NT2/D1 (cell line): ENCODE measurements at regions not wholly inside any gene's neighbourhood (a gene's known extent, or its start where the extent isn't known, plus 50 kb on each side); places are given as distances from the start of the nearest gene placed in this dataset.

Source experiments
- DNase-seq: peaks from one replicate; pipeline ENCODE4 v3.0.0-alpha.2; 2011; ENCODE audit warnings: low read depth, low spot score
- H3K27me3 ChIP-seq: 2 replicates; pipeline ENCODE4 v1.6.0; 2011; ENCODE audit warnings: mild to moderate bottlenecking; ENCODE audit not compliant: insufficient read length, insufficient read depth
- H3K36me3 ChIP-seq: 2 replicates; pipeline ENCODE4 v1.6.1; 2011; ENCODE audit warnings: mild to moderate bottlenecking, low read length, mixed read lengths; ENCODE audit not compliant: insufficient read depth, insufficient read length
- H3K4me1 ChIP-seq: 2 replicates; pipeline ENCODE4 v1.5.1; 2011; ENCODE audit not compliant: insufficient read depth, insufficient read length
- H3K4me3 ChIP-seq: 2 replicates; pipeline ENCODE4 v1.5.1; 2011; ENCODE audit warnings: low read depth; ENCODE audit not compliant: insufficient read length
- H3K9ac ChIP-seq: 2 replicates; pipeline ENCODE4 v1.6.0; 2011; ENCODE audit warnings: low read depth; ENCODE audit not compliant: insufficient read length
- H3K9me3 ChIP-seq: 2 replicates; pipeline ENCODE4 v1.5.1; 2011; ENCODE audit warnings: mild to moderate bottlenecking, low read length; ENCODE audit not compliant: insufficient read depth
- SUZ12 ChIP-seq: IDR thresholded peaks from 2 replicates; pipeline ENCODE4 v1.6.1; 2011; ENCODE audit not compliant: insufficient read length, insufficient read depth; ENCODE audit errors: extremely low read depth
- YY1 ChIP-seq: IDR thresholded peaks from 2 replicates; pipeline ENCODE4 v1.6.1; 2011; ENCODE audit not compliant: insufficient read length, insufficient read depth
- ZNF274 ChIP-seq: IDR thresholded peaks from 2 replicates; pipeline ENCODE4 v1.6.1; 2011; ENCODE audit warnings: mild to moderate bottlenecking, low read depth, low read length

DNA sequence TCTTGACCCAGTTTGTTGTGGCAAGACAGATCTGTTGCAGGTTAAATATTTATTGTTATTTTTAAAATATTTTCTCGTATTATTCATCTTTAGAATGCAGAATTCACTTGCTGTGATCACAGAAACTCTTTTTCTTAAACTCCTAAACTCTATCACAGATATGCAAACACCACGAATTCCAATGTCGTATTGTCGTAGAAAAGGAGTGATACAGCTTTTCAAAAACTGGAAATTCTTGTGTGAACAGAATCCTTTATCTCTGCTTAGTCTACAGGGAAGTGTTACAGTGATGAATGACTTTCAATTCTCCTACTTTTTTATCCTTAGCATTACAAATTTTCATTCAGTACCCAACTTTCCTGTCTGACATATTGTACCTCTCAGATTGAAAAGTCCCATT, 1329.5 kb upstream of the B3GALT2 start:
- H3K4me3 ChIP-seq: no peak overlapping the region
- no peaks in the 10 kb centered on the region for H3K27me3 ChIP-seq
- peaks cover 6% of the 10 kb centered on the region for H3K9me3 ChIP-seq
- no peak overlapping the region for H3K9ac ChIP-seq
- DNase-seq: no peak
- H3K36me3 ChIP-seq: no peaks in the 10 kb centered on the region
- no peaks in the 10 kb centered on the region for H3K4me1 ChIP-seq
- TF ChIP-seq YY1 (no peak), SUZ12 (no peak), ZNF274 (no peak)

DNA sequence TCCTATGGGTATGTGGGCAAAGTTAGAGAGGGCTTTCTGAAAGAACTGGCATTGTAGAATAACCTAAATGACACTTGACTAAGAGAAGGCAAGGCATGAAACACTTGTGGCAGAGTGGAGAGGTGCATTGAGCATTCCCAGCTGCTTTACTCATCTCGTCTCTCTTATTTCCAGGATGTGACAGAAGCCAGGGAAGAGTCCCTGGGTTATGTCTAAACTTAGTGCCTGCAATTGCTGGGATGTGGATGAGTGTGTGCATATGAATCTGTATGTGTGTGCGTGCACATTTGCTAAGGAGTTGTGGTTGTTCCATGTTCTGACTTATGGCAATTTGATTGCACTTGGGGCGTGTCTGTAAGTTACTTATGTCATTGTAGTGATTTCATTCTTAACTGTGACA, 1326.5 kb upstream of the B3GALT2 start:
- DNase-seq: no peak
- Histone ChIP-seq H3K9ac (no peak overlapping the region), H3K4me3 (no peak overlapping the region), H3K9me3 (peaks cover 25% of the 10 kb centered on the region), H3K27me3 (no peaks in the 10 kb centered on the region), H3K36me3 (no peaks in the 10 kb centered on the region), H3K4me1 (no peaks in the 10 kb centered on the region)
- TF ChIP-seq SUZ12 (no peak), YY1 (no peak), ZNF274 (no peak)

DNA sequence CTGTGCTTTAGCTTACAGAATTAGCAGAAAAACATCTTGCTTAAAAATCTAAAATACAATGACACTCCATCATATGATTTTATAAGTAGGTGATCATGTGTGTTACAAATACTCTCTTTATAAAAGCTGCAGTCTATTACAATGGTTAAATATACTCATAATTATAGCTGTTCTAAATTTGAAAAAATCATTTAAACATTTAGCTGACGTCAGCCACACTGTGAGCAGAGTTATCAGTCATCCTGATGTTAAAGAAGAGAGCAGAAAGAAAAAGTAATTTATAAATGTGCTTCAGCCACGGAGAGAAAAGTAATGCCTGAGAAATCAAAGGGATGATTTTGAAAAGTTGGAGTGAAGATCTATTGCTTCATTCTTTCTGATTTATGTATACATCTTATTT, 1325.9 kb upstream of the B3GALT2 start:
- H3K4me1 ChIP-seq: no peaks in the 10 kb centered on the region
- no peak overlapping the region for H3K9ac ChIP-seq
- no peaks in the 10 kb centered on the region for H3K36me3 ChIP-seq
- no peak for DNase-seq
- H3K27me3 ChIP-seq: no peaks in the 10 kb centered on the region
- H3K9me3 ChIP-seq: peaks cover 25% of the 10 kb centered on the region
- H3K4me3 ChIP-seq: no peak overlapping the region
- TF ChIP-seq SUZ12 (no peak), ZNF274 (no peak), YY1 (no peak)

DNA sequence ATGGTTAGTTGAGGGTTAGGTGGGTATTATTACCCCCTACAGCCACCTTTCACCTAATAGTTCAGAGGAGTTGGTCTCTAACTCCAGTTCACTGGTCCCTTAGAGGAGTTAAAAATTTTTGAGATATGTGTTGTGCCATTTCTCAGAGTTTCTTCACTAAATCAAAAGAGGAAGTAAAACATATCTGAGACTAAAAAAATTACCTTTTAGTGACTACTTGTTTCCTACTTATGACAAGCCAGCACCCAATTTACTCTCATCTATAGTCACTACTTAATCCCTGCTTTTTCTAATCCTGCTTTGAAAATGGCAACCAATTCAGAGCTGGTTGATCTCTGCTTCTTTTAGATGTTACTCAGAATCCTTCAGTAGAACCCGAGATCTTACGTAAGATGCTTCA, 1316.8 kb upstream of the B3GALT2 start:
- H3K4me1 ChIP-seq: no peaks in the 10 kb centered on the region
- no peak for DNase-seq
- TF ChIP-seq ZNF274 (no peak), SUZ12 (no peak), YY1 (no peak)
- no peaks in the 10 kb centered on the region for H3K27me3 ChIP-seq
- no peak overlapping the region for H3K4me3 ChIP-seq
- no peak overlapping the region for H3K9ac ChIP-seq
- no peaks in the 10 kb centered on the region for H3K36me3 ChIP-seq
- no peaks in the 10 kb centered on the region for H3K9me3 ChIP-seq

DNA sequence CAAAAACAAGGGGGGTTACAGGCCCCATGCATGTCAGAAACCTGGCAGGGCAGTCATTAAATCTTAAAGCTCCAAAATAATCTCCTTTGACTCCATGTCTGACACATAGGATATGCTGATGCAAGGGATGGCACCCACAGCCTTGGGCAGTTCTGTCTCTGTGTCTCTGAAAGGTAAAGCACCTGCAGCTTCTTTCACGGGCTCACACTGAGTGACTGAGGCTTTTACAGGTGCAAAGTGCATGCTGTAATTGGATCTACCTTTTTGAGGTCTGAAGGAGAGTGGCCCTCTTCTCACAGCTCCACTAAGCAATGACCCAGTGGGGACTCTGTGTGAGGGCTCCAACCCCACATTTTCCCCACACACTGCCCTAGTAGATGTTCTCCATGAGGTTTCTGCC, 1309.0 kb upstream of the B3GALT2 start:
- no peak for DNase-seq
- H3K36me3 ChIP-seq: no peaks in the 10 kb centered on the region
- H3K4me3 ChIP-seq: no peak overlapping the region
- peaks cover 10% of the 10 kb centered on the region; the same call in 1 of the 2 replicates for H3K9me3 ChIP-seq
- H3K9ac ChIP-seq: no peak overlapping the region
- TF ChIP-seq SUZ12 (no peak), ZNF274 (no peak), YY1 (no peak)
- no peaks in the 10 kb centered on the region for H3K27me3 ChIP-seq
- H3K4me1 ChIP-seq: no peaks in the 10 kb centered on the region

DNA sequence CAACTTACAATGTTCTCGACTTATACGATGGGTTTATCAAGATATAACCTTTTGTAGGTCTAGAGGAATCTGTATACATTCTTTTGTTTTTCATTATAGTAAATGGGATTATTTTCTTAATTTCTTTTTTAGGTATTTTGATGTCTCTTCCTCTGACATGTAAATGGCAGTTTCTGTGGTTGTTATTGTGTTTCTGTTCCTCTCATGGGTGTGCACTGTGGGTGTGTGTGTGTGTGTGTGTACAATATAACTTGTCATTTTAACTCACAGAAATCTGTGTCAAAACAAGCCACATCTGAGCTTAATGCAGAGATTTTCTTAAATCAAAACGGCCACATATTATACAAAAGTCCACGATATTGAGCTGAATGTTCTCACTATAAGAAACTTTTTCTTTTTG, 1300.8 kb upstream of the B3GALT2 start:
- Histone ChIP-seq H3K9ac (no peak overlapping the region), H3K4me3 (no peak overlapping the region), H3K4me1 (no peaks in the 10 kb centered on the region), H3K27me3 (no peaks in the 10 kb centered on the region), H3K9me3 (no peaks in the 10 kb centered on the region), H3K36me3 (no peaks in the 10 kb centered on the region)
- TF ChIP-seq SUZ12 (no peak), YY1 (no peak), ZNF274 (no peak)
- DNase-seq: no peak

DNA sequence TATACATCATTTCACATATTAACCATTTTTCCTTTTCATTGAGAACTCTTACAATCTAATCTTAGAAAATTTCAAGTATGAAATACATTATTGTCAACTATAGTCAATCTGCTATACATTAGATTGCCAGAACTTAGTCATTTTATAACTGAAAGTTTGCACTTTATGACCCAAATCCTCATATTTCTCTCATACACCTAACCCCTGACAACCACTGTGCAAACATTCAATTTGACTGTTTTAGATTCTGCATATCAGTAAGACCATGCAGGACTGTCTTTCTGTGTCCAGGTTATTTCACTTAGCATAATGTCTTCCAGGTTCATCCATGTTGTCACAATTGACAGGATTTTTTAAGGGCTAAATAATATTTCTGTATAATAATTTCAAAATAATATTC, 1299.0 kb upstream of the B3GALT2 start:
- H3K4me3 ChIP-seq: no peak overlapping the region
- H3K9me3 ChIP-seq: no peaks in the 10 kb centered on the region
- no peaks in the 10 kb centered on the region for H3K27me3 ChIP-seq
- TF ChIP-seq ZNF274 (no peak), YY1 (no peak), SUZ12 (no peak)
- no peak for DNase-seq
- no peak overlapping the region for H3K9ac ChIP-seq
- H3K36me3 ChIP-seq: no peaks in the 10 kb centered on the region
- no peaks in the 10 kb centered on the region for H3K4me1 ChIP-seq

DNA sequence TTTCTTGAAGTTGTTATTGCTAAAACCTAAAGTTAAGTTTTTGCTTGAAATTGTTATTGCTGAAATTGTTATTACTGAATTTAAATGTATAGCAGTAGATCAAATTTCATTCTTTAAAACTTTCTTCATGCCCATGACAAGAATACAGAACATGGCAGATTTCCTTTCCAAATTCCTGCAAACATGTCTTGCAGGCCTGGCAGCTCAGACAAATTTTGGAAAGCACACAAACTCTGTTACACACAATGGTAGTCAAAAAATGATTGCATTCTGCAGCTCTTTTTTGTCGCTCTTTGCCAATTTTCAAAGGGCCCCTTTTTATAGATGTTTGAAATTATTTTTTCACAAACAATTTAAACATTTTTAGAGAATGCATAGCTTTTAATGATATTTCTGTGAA, 1292.3 kb upstream of the B3GALT2 start:
- H3K4me3 ChIP-seq: no peak overlapping the region

More for the DNA sequence above, 1292.3 kb upstream of the B3GALT2 start:
- H3K9me3 ChIP-seq: no peaks in the 10 kb centered on the region
- no peak overlapping the region for H3K9ac ChIP-seq
- H3K27me3 ChIP-seq: no peaks in the 10 kb centered on the region
- TF ChIP-seq YY1: no peak
- TF ChIP-seq ZNF274: no peak
- no peak for TF ChIP-seq SUZ12
- H3K36me3 ChIP-seq: no peaks in the 10 kb centered on the region
- DNase-seq: no peak
- no peaks in the 10 kb centered on the region for H3K4me1 ChIP-seq
